ENCODE measurements at regions not wholly inside any gene's neighbourhood (a gene's known extent, or its start where the extent isn't known, plus 50 kb on each side); places are given as distances from the start of the nearest gene placed in this dataset.
"Not testable (repeated sequence)": the region's sequence is repeated elsewhere in the genome, so short reads cannot be mapped to it uniquely, and the experiment has no call there.

DNA sequence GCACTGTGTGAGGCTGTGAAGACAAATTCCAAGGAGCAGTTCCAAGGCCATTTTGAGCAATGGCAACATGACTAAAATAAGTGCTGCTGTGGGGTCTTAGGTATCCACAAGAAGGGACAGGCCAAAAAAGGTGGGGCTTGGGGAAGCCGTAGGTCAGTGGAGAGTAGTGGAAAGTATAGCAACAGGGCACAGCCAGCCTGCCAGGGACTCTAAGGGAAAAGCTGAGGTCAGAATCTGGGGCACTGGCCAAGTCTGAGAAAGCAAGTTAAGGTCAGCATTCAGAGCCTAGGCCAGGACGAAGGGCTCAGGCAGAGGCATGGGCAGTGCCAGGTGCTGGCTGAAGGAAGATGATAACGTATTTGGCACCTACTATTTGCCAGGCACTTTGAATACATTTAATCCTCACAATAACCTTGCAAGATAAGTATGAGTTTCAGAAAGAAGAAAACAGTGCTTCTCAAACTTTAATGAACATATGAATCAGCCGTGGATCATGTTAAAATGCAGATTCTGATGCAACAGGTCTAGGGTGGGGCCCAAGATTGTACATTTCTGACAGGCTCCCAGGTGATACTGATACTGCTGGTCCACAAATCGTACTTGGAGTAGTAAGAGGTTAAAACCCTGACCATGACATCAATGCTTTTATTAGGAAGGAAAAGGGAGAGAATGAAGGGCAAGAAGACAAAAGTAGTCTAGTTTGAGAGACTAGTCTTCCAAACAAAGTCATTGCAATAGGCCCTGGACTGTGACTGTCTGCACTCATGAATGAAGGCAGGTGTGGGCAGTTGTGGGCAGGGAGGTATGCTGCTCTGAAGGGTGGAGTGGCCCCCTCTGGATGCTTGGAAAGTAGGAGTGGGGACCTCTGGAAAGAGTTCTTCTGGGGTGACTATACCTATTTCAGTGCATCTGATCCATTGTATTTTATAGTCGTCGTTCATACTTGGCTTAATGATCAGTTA lies 106.3 kb upstream of the ANKRD28 start:
- no peak for DNase-seq

DNA sequence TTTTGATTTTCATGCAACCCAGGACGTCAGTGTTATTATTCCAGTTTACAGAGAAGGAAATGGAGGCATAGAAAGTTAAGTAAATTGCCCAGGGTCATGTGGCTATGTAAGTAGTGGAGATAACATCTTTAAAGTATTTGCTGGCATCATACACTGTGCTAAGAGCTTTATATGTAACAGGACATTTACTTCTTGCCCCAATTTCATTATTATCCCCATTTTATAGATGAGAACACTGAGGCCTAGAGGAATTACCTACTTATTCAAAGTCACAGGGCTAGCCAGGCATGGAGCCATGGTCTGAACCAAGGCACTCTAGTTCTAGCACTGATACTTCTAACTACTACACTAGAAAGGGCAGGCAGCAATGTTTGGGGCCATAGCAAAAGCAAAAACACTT lies 107.3 kb upstream of the ANKRD28 start:
- no peak for DNase-seq

DNA sequence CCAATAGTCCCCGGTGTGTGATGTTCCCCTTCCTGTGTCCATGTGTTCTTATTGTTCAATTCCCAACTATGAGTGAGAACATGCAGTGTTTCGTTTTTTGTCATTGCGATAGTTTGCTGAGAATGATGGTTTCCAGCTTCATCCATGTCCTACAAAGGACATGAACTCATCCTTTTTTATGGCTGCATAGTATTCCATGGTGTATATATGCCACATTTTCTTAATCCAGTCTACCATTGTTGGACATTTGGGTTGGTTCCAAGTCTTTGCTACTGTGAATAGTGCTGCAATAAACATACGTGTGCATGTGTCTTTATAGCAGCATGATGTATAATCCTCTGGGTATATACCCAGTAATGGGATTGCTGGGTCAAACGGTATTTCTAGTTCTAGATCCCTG lies 109.6 kb upstream of the ANKRD28 start:
- DNase-seq: not testable (repeated sequence)

GRCh38 chr3:15918988-15919387 lies 121.2 kb upstream of the ANKRD28 start:
- DNase-seq: no peak

DNA sequence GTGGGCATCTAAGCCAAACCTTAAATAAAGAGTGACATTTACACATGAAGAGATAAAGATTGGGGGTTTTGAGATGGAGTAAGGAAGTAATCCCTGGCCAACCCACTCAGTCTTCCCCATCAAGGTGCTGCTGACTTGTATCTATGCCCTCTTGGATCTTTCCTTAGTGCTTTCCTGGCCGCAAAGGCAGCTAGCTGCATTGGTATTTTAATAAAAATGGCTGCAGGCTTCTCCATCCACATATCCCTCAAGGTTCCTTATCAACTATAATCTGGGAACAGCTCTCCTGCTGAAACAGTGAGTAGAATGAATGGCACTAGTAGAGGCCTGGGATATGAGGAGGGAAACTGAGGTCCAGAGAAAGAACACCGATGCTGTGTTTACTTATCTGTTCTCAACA lies 122.2 kb upstream of the ANKRD28 start:
- DNase-seq: no peak

DNA sequence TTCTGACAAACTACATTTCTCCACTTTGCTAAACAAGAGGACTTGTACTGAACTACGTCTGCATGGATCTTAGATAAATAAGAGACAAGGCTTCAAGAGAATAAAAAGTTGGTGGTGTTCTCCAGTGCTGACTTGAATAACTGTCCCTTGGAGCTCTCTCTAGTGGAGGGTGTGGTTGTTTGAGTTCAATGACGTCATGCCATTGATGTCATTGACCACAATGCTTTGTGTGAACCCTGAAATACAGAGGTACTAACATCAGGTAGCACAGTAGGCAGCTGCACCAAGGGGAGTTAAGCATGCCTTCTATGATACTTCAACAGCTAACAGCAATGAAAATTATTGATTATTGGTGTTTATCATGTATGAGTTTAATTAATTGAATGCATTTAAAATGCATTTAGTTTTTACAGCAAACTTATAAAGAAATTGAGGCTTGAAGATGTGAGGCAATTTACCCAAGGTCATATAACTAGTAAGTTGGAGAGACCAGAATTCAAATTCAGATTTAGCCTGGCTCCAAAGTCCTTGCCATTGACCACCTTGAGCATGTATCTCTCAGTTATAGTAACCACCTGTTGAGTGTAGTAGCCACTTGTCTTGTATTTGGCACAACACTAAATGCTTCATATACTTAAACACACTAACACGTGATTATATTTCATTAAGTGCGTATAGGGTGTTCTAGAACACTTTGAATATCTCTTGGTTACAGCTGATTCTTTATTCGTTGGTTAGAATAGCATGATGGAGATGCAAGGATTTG lies 126.0 kb upstream of the ANKRD28 start:
- DNase-seq: no peak

GRCh38 chr3:15924914-15925313 lies 127.1 kb upstream of the ANKRD28 start:
- DNase-seq: no peak

GRCh38 chr3:15926871-15927270 lies 129.1 kb upstream of the ANKRD28 start:
- DNase-seq: no peak

DNA sequence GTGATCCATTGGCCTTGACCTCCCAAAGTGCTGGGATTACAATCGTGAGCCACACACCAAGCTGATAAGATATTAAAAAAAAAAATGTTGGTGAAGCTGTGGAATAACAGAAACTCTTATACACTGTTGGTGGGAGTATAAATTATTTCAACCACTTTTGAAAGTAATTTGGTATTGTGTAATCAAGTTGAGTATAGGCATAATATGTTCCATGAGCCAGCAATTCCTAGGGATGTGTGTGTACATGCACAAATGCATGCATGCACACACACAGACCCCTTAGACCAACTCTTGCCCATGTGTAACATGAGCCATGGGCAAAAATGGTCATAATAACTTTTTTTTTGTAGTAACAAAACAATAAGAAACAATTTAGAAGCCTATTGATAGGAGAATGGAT lies 130.2 kb upstream of the ANKRD28 start:
- DNase-seq: no peak

GRCh38 chr3:15929944-15930571 lies 132.3 kb upstream of the ANKRD28 start:
- DNase-seq: no peak

DNA sequence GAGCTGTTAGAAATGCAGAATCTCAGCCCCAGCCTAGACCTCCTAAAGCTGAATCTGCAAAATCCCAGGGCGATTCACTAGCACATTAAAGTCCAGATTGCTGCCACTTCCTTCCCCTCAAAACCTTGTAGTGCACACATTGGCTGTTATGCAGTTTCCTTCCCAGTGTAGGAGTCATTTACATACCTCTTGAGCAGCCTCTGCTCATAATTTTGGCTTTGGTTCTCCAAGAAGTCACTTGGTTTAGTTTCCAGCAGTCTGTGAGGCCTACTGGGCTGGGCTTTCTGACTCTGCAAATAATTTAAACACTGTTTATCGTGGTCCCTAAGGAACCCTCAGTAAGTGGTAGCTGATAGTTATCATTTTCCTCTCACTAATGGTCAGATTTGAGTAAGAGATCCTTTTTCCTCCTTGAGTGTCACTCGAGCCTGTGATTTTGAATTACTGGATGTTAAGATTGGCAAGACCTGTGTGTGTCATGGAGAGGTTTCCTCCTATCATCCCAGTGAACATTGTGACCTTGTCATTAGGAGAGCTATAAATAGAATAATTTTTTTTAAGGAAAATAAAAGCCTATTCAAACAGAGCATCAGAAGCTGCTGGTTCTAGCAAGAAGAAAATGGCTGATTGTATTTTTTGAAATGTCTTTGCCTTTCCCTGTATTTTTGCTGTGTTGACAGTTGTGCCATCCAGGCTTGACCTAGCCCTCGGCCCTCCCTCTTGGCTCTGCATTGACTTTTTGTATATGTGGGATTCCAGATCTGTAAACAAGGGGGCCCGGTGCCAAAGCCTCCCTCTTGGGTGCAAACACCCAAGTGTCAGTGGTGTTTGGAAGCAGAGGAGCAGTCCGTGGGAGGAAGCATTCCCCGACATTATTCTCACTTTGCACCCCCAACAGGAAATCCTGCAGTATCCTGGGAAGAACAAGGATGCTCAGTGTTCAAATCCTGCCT lies 134.8 kb upstream of the ANKRD28 start:
- DNase-seq: no peak

- DNase-seq: no peak
Measured at GRCh38 chr3:15933439-15934139, 135.8 kb upstream of the ANKRD28 start.

DNA sequence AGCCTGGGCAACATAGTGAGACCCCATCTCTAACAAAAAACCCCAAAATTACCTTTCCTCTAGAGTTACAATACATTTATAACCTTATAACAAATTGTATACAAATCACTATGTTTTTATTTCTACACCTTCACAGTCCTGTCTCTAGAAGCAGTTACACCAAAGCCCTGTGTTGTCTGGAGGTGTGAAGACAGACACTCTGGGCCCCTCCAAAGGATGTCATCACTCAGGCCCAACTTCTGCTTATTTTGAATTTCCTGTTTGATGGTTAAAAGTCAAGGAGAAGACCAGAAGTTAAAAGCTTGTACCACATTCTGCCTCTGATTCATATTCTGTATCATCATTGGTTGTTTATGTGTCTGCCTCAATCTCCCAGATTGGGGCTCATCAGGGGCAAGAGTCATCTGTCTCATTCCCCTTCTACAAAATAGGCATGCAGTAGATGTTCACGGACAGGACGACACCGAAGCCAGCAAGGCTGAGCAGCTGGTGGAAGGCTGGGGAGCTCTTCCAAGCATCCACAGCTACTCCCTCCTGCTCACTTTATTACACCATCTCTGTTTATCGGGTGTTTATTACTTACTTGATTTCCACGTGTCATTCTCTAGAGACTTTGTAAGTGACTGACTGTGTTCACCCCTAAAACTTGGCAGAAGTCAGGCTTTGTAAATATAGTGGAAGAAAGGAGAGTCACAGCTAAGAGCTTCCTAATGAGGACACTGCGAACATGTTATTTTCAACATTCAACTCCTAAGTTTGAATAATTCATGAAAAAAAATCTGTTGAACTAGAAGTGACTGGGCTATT lies 136.8 kb upstream of the ANKRD28 start:
- DNase-seq: no peak

GRCh38 chr3:15936312-15936711 lies 138.5 kb upstream of the ANKRD28 start:
- no peak for DNase-seq

DNA sequence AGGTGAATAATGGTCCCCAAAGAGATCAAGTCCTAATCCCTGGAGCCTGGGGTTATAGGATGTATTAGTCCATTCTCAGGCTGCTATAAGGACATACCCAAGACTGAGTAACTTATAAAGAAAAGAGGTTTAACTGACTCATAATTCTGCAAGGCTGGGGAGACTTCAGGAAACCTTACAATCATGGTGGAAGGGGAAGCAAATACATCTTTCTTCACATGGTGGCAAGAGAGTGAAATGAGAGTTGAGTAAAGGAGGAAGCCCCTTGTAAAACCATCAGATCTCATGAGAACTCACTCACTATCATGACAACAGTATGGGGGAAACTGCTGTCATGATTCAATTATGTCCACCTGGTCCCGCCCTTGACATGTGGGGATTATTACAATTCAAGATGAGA lies 142.9 kb upstream of the ANKRD28 start:
- no peak for DNase-seq

- DNase-seq: not testable (repeated sequence)
Measured at GRCh38 chr3:15941457-15941856, 143.7 kb upstream of the ANKRD28 start.

DNA sequence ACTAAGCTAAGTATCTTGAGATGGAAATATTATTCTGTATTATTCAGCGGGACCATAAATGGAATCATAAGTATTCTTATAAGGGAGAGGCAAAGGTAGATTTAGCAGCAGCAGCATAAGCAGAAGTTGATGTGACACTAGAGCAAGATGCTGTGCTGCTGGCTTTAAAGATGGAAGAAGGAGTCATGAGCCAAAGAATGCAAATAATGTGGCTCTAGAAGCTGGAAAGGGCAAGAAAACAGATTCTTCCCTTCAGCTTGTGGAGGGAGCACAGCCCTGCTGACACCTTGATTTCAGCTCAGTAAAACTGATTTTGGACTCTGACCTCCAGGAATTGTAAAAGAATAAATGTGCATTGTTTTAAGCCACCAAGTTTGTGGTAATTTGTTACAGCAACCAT lies 144.2 kb upstream of the ANKRD28 start:
- no peak for DNase-seq

DNA sequence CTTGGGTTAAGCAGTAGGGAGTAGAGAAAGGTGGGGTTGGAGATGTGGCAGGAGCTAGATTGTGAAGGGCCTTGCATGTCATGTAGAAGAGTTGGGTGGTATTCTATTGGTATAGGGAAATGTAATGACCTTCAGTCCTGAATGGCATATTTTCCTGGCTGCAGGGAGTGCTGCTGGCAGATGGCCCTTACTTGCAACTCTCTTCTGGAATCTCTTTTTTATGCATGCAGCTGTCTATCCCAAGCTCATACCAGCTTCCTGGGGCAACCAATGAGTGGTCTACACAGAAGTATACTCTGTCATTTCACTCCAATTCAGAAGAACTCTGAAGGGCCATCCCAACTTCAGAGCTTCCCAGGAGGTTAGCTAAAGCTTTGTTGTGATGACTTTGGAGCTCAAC lies 144.7 kb upstream of the ANKRD28 start:
- no peak for DNase-seq

- DNase-seq: no peak
Measured at GRCh38 chr3:15942936-15943335, 145.2 kb upstream of the ANKRD28 start.

DNA sequence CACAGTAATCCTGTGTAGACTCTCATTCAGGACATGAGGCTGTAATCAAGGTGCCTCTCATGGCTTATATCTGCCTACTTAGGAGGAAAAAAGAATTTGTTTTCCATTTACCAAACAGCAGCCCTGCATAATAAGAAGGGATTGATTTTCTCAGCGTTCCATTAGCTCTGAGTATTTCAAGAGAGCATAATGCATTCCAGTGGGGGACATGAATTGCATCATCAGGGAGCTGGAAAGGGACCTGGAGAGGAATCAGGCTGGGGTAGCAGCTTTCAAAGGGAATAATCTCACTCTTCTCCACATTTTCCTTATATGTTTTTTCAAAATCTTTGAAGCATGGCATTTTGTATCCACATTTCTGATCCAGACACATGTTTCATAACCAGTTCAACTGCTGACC lies 150.6 kb upstream of the ANKRD28 start:
- DNase-seq: no peak
